Neural progenitor cell (in vitro differentiated cells): ENCODE measurements at regions not wholly inside any gene's neighbourhood (a gene's known extent, or its start where the extent isn't known, plus 50 kb on each side); places are given as distances from the start of the nearest gene placed in this dataset.
A peak's percentile ranks its signal among the peaks of the same experiment; 100 is the strongest.

ENCODE experiments used
- DNase-seq: peaks from one replicate; pipeline ENCODE4 v3.0.0-alpha.2; 2016; ENCODE audit warnings: low spot score
- H2AFZ ChIP-seq: fragments of 200-600 bp; sonication (generic); replicated peaks from 2 replicates; pipeline ENCODE4 v1.6.1; 2016; ENCODE audit warnings: antibody characterized with exemption
- H3F3A ChIP-seq: fragments of 200-600 bp; sonication (generic); 2 replicates; pipeline ENCODE4 v1.6.1; 2016; ENCODE audit warnings: antibody characterized with exemption, low read depth
- H3K27ac ChIP-seq: fragments of 200-600 bp; sonication (generic); 2 replicates; pipeline ENCODE4 v1.5.1; 2016; ENCODE audit warnings: mild to moderate bottlenecking
- H3K27me3 ChIP-seq: fragments of 200-600 bp; sonication (generic); 2 replicates; pipeline ENCODE4 v1.6.1; 2016; ENCODE audit warnings: mild to moderate bottlenecking, moderate library complexity
- H3K36me3 ChIP-seq: fragments of 200-600 bp; sonication (generic); 2 replicates; pipeline ENCODE4 v1.5.1; 2016
- H3K4me1 ChIP-seq: fragments of 200-600 bp; sonication (generic); 2 replicates; pipeline ENCODE4 v1.6.1; 2016; ENCODE audit warnings: mixed run types
- H3K4me2 ChIP-seq: fragments of 200-600 bp; sonication (generic); 2 replicates; pipeline ENCODE4 v1.6.1; 2016
- H3K4me3 ChIP-seq: fragments of 200-600 bp; sonication (generic); 2 replicates; pipeline ENCODE4 v1.5.1; 2016
- H3K79me2 ChIP-seq: fragments of 200-600 bp; sonication (generic); 2 replicates; pipeline ENCODE4 v1.6.1; 2016; ENCODE audit warnings: low read depth
- H3K9ac ChIP-seq: fragments of 200-600 bp; sonication (generic); 2 replicates; pipeline ENCODE4 v1.6.1; 2016
- H3K9me3 ChIP-seq: fragments of 200-600 bp; sonication (generic); 2 replicates; pipeline ENCODE4 v1.5.1; 2016; ENCODE audit warnings: low read depth
- H4K20me1 ChIP-seq: fragments of 200-600 bp; sonication (generic); 2 replicates; pipeline ENCODE4 v1.6.1; 2016; ENCODE audit warnings: low read depth
- H3K27ac Mint-ChIP-seq: 3 replicates; pipeline ENCODE4 v1.8.0; 2021; ENCODE audit warnings: mixed read lengths
- H3K27me3 Mint-ChIP-seq: 2 replicates; pipeline ENCODE4 v1.8.0; 2022; ENCODE audit warnings: low read depth, mild to moderate bottlenecking, inconsistent platforms, moderate library complexity, mixed read lengths; ENCODE audit not compliant: insufficient read depth
- H3K36me3 Mint-ChIP-seq: 3 replicates; pipeline ENCODE4 v1.8.0; 2021; ENCODE audit warnings: mixed read lengths
- H3K4me1 Mint-ChIP-seq: 3 replicates; pipeline ENCODE4 v1.8.0; 2021; ENCODE audit warnings: mixed read lengths
- H3K4me3 Mint-ChIP-seq: 3 replicates; pipeline ENCODE4 v1.8.0; 2021; ENCODE audit warnings: mild to moderate bottlenecking, moderate library complexity, mixed read lengths
- H3K9me3 Mint-ChIP-seq: 3 replicates; pipeline ENCODE4 v1.8.0; 2020; ENCODE audit warnings: mixed read lengths
- CTCF ChIP-seq: fragments of 200-600 bp; sonication (generic); IDR thresholded peaks from 2 replicates; pipeline ENCODE4 v1.5.1; 2017; ENCODE audit warnings: antibody characterized with exemption, mild to moderate bottlenecking
- EZH2 ChIP-seq: fragments of 200-600 bp; sonication (generic); IDR thresholded peaks from 2 replicates; pipeline ENCODE4 v1.6.1; 2017; ENCODE audit warnings: antibody characterized with exemption, mild to moderate bottlenecking, moderate library complexity
- EZH2phosphoT487 ChIP-seq: fragments of 200-600 bp; sonication (generic); IDR thresholded peaks from 2 replicates; pipeline ENCODE4 v1.6.1; 2017; ENCODE audit warnings: antibody characterized with exemption

- no peaks in the 10 kb centered on the region for H3F3A ChIP-seq
- no peaks in the 10 kb centered on the region for H4K20me1 ChIP-seq
- peaks cover 11% of the 10 kb centered on the region for H3K9me3 Mint-ChIP-seq
- no peak overlapping the region for H2AFZ ChIP-seq
- no peak for DNase-seq
- H3K27ac Mint-ChIP-seq: no peak overlapping the region
- no peaks in the 10 kb centered on the region for H3K9me3 ChIP-seq
- no peak overlapping the region for H3K27ac ChIP-seq
- peaks cover 47% of the 10 kb centered on the region for H3K4me1 Mint-ChIP-seq
- peaks cover 20% of the 10 kb centered on the region for H3K27me3 Mint-ChIP-seq
- peaks cover 14% of the 10 kb centered on the region for H3K4me1 ChIP-seq
- H3K36me3 Mint-ChIP-seq: peaks cover 4% of the 10 kb centered on the region
- no peak overlapping the region for H3K9ac ChIP-seq
- H3K27me3 ChIP-seq: no peaks in the 10 kb centered on the region
- no peak overlapping the region for H3K4me3 Mint-ChIP-seq
- TF ChIP-seq CTCF (no peak), EZH2phosphoT487 (no peak), EZH2 (no peak)
- no peak overlapping the region for H3K4me2 ChIP-seq
- H3K36me3 ChIP-seq: no peaks in the 10 kb centered on the region
- H3K79me2 ChIP-seq: no peaks in the 10 kb centered on the region
- H3K4me3 ChIP-seq: no peak overlapping the region
Observed at GRCh38 chr5:135253601-135254178, 145.3 kb downstream of the MACROH2A1 start.

GRCh38 chr5:135251093-135251492 is 147.9 kb downstream of the MACROH2A1 start:
- no peaks in the 10 kb centered on the region for H3K27me3 ChIP-seq
- H4K20me1 ChIP-seq: no peaks in the 10 kb centered on the region
- H3K9ac ChIP-seq: no peak overlapping the region
- H3K27ac Mint-ChIP-seq: peak overlapping the region; percentile 59
- H3K36me3 Mint-ChIP-seq: peaks cover 4% of the 10 kb centered on the region
- no peaks in the 10 kb centered on the region for H3K79me2 ChIP-seq
- peak overlapping the region; percentile 30 for H3K4me2 ChIP-seq
- H3K36me3 ChIP-seq: no peaks in the 10 kb centered on the region
- H2AFZ ChIP-seq: no peak overlapping the region
- H3K4me1 ChIP-seq: peaks cover 14% of the 10 kb centered on the region
- H3K4me3 Mint-ChIP-seq: peak overlapping the region; percentile 39
- no peaks in the 10 kb centered on the region for H3K9me3 ChIP-seq
- H3K4me3 ChIP-seq: no peak overlapping the region
- H3K27me3 Mint-ChIP-seq: peaks cover 20% of the 10 kb centered on the region
- DNase-seq: peak; percentile 75
- H3K9me3 Mint-ChIP-seq: peaks cover 11% of the 10 kb centered on the region
- peaks cover 69% of the 10 kb centered on the region for H3K4me1 Mint-ChIP-seq
- TF ChIP-seq EZH2: no peak
- H3F3A ChIP-seq: no peaks in the 10 kb centered on the region
- H3K27ac ChIP-seq: no peak overlapping the region

GRCh38 chr5:135250671-135251070 is 148.4 kb downstream of the MACROH2A1 start:
- Histone ChIP-seq H3K27me3 (no peaks in the 10 kb centered on the region), H4K20me1 (no peaks in the 10 kb centered on the region), H3K36me3 (no peaks in the 10 kb centered on the region), H3K4me1 (peaks cover 14% of the 10 kb centered on the region), H3F3A (no peaks in the 10 kb centered on the region), H3K27ac (no peak overlapping the region), H3K79me2 (no peaks in the 10 kb centered on the region), H3K4me3 (no peak overlapping the region), H3K9ac (no peak overlapping the region), H3K4me2 (peak overlapping the region; percentile 30), H2AFZ (no peak overlapping the region), H3K9me3 (no peaks in the 10 kb centered on the region)
- peaks cover 72% of the 10 kb centered on the region for H3K4me1 Mint-ChIP-seq
- DNase-seq: no peak
- H3K4me3 Mint-ChIP-seq: no peak overlapping the region
- H3K9me3 Mint-ChIP-seq: peaks cover 11% of the 10 kb centered on the region
- peaks cover 4% of the 10 kb centered on the region for H3K36me3 Mint-ChIP-seq
- TF ChIP-seq CTCF (no peak), EZH2 (no peak), EZH2phosphoT487 (no peak)
- peak overlapping the region; percentile 59 for H3K27ac Mint-ChIP-seq
- peaks cover 22% of the 10 kb centered on the region for H3K27me3 Mint-ChIP-seq

GRCh38 chr5:135249658-135250057 is 149.4 kb downstream of the MACROH2A1 start:
- DNase-seq: no peak

More at GRCh38 chr5:135249658-135250057, 149.4 kb downstream of the MACROH2A1 start:
- Histone ChIP-seq H2AFZ (no peak overlapping the region), H4K20me1 (no peaks in the 10 kb centered on the region), H3K4me2 (no peak overlapping the region), H3F3A (no peaks in the 10 kb centered on the region), H3K4me3 (no peak overlapping the region), H3K27me3 (no peaks in the 10 kb centered on the region), H3K9ac (no peak overlapping the region), H3K79me2 (no peaks in the 10 kb centered on the region), H3K36me3 (no peaks in the 10 kb centered on the region), H3K27ac (no peak overlapping the region), H3K9me3 (no peaks in the 10 kb centered on the region), H3K4me1 (peaks cover 17% of the 10 kb centered on the region)
- H3K9me3 Mint-ChIP-seq: peaks cover 11% of the 10 kb centered on the region
- H3K36me3 Mint-ChIP-seq: peaks cover 4% of the 10 kb centered on the region
- no peak overlapping the region for H3K4me3 Mint-ChIP-seq
- peaks cover 72% of the 10 kb centered on the region for H3K4me1 Mint-ChIP-seq
- peak overlapping the region; percentile 62 for H3K27ac Mint-ChIP-seq
- no peak for TF ChIP-seq EZH2
- H3K27me3 Mint-ChIP-seq: peaks cover 26% of the 10 kb centered on the region
